Neutrophil (primary cell): ENCODE measurements at regions not wholly inside any gene's neighbourhood (a gene's known extent, or its start where the extent isn't known, plus 50 kb on each side); places are given as distances from the start of the nearest gene placed in this dataset.

Experiments
- H3K27ac ChIP-seq: fragments of 200-600 bp; sonication (generic); 2 replicates; pipeline ENCODE4 v1.5.1; 2016; ENCODE audit warnings: mild to moderate bottlenecking, moderate library complexity
- H3K27me3 ChIP-seq: fragments of 200-600 bp; sonication (generic); 2 replicates; pipeline ENCODE4 v1.6.0; 2016; ENCODE audit warnings: mild to moderate bottlenecking
- H3K36me3 ChIP-seq: fragments of 200-600 bp; sonication (generic); 2 replicates; pipeline ENCODE4 v1.5.1; 2017
- H3K4me1 ChIP-seq, 2 experiments: fragments of 200-600 bp in 1 of 2; sonication (generic) in 1 of 2; 1 replicate in 1 of 2; 2 replicates in 1 of 2; pipeline versions ENCODE4 v1.5.1 to v1.6.1; 2013 to 2016; ENCODE audit warnings: low read depth in 1 of 2, low read length in 1 of 2, mild to moderate bottlenecking in 1 of 2, moderate library complexity in 1 of 2; ENCODE audit not compliant: control insufficient read depth in 1 of 2, insufficient read depth in 1 of 2
- H3K4me3 ChIP-seq, 2 experiments: fragments of 200-600 bp in 1 of 2; sonication (generic) in 1 of 2; 1 replicate in 1 of 2; 2 replicates in 1 of 2; pipeline ENCODE4 v1.5.1; 2013 to 2016; ENCODE audit warnings: low read depth in 1 of 2, low read length in 1 of 2, mild to moderate bottlenecking in 1 of 2, moderate library complexity in 1 of 2
- H3K9me3 ChIP-seq: fragments of 200-600 bp; sonication (generic); 2 replicates; pipeline ENCODE4 v1.5.1; 2016
- TF ChIP-seq, protein P1 (sequence below): fragments of 200-600 bp; sonication (generic); IDR thresholded peaks from 2 replicates; pipeline ENCODE4 v1.5.1; 2016; ENCODE audit warnings: antibody characterized with exemption

DNA sequence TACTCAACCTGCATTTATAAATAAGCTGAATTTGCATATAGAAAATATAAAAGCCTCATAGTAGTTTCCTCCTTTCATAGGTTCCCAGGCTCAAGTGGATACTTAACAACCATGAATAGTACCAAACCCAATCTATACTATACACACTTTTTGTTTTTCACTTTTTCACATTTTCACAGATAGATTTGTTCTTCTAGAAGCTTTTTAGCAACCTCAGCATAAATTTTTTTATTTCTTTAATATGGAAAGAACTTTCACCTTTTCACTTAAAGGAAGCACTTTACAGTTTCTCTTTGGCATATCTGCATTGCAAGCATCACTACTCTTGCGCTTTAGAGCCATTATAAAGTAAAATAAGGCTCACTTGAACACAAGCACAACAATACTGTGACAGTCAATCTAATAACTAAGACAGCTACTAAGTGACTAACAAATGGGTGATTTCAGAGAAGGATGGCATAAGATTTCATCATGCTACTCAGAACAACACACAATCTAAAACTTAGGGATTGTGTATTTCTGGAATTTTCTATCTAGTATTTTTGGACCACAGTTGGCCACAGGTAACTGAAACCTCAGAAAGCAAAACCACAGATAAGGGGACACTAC is 1063.6 kb downstream of the FAM181B start:
- no peak overlapping the region for H3K27ac ChIP-seq
- no peak overlapping the region for H3K4me3 ChIP-seq
- H3K36me3 ChIP-seq = no peaks in the 10 kb centered on the region
- H3K27me3 ChIP-seq = no peaks in the 10 kb centered on the region
- no peaks in the 10 kb centered on the region for H3K4me1 ChIP-seq
- H3K9me3 ChIP-seq = no peaks in the 10 kb centered on the region
- TF ChIP-seq, protein P1, sequence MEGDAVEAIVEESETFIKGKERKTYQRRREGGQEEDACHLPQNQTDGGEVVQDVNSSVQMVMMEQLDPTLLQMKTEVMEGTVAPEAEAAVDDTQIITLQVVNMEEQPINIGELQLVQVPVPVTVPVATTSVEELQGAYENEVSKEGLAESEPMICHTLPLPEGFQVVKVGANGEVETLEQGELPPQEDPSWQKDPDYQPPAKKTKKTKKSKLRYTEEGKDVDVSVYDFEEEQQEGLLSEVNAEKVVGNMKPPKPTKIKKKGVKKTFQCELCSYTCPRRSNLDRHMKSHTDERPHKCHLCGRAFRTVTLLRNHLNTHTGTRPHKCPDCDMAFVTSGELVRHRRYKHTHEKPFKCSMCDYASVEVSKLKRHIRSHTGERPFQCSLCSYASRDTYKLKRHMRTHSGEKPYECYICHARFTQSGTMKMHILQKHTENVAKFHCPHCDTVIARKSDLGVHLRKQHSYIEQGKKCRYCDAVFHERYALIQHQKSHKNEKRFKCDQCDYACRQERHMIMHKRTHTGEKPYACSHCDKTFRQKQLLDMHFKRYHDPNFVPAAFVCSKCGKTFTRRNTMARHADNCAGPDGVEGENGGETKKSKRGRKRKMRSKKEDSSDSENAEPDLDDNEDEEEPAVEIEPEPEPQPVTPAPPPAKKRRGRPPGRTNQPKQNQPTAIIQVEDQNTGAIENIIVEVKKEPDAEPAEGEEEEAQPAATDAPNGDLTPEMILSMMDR = no peak

GRCh38 chr11:81658722-81659121 is 1074.9 kb downstream of the FAM181B start:
- Histone ChIP-seq H3K4me3 (no peak overlapping the region), H3K4me1 (no peaks in the 10 kb centered on the region), H3K27ac (no peak overlapping the region), H3K9me3 (no peaks in the 10 kb centered on the region), H3K27me3 (no peaks in the 10 kb centered on the region), H3K36me3 (no peaks in the 10 kb centered on the region)
- TF ChIP-seq, protein P1 = no peak

DNA sequence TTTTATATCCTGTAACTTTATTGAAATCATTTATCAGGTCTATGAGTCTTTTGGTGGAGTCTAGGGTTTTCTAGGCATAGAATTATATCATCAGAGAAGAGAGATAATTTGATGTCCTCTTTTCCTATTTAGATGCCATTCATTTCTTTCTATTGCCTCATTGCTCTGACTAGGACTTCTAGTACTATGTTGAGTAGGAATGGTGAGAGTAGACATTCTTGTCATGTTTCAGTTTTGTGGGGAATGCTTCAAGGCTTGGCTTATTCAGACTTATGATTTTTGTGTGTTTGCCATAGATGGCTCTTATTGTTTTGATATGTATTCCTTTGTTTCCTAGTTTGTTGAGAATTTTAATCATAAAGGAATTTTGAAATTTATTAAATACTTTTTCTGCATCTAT is 1078.3 kb downstream of the FAM181B start:
- no peaks in the 10 kb centered on the region for H3K36me3 ChIP-seq
- H3K27me3 ChIP-seq = no peaks in the 10 kb centered on the region
- H3K9me3 ChIP-seq = no peaks in the 10 kb centered on the region
- no peaks in the 10 kb centered on the region for H3K4me1 ChIP-seq
- no peak overlapping the region for H3K27ac ChIP-seq
- H3K4me3 ChIP-seq = no peak overlapping the region
- TF ChIP-seq, protein P1 = no peak

DNA sequence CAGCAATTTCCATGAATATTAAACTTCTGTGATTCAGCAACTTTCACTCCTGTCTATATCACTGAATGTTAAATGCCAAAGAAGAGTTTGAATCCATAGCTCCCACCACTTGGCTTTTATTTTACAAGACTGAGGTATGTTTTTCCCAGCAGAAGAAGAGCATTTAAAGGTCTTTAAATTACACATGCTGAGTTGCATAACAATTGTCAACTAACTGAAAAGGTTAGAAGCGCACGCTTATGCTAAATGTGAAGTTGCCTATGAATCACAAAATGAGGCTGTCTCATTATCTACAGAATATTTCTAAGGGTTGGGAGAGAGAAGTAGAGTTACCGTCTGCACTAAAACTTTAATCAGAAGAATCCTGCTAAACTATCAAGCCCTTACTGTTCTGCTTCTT is 1086.3 kb downstream of the FAM181B start:
- H3K4me3 ChIP-seq = no peak overlapping the region
- H3K36me3 ChIP-seq = no peaks in the 10 kb centered on the region
- TF ChIP-seq, protein P1 = no peak
- H3K27me3 ChIP-seq = peaks cover 10% of the 10 kb centered on the region
- H3K4me1 ChIP-seq = no peaks in the 10 kb centered on the region
- H3K9me3 ChIP-seq = no peaks in the 10 kb centered on the region
- H3K27ac ChIP-seq = no peak overlapping the region

- TF ChIP-seq, protein P1 = no peak
Measured at GRCh38 chr11:81644239-81644840, 1089.3 kb downstream of the FAM181B start.

More at GRCh38 chr11:81644239-81644840, 1089.3 kb downstream of the FAM181B start:
- peaks cover 10% of the 10 kb centered on the region for H3K27me3 ChIP-seq
- H3K9me3 ChIP-seq = no peaks in the 10 kb centered on the region
- no peak overlapping the region for H3K27ac ChIP-seq
- no peak overlapping the region for H3K4me3 ChIP-seq
- no peaks in the 10 kb centered on the region for H3K36me3 ChIP-seq
- no peaks in the 10 kb centered on the region for H3K4me1 ChIP-seq
